GM04503 (cell line): ENCODE measurements at regions not wholly inside any gene's neighbourhood (a gene's known extent, or its start where the extent isn't known, plus 50 kb on each side); places are given as distances from the start of the nearest gene placed in this dataset.

Experiments used
- DNase-seq: peaks from one replicate; pipeline ENCODE4 v3.0.0-alpha.2; 2012; ENCODE audit warnings: low read depth

DNA sequence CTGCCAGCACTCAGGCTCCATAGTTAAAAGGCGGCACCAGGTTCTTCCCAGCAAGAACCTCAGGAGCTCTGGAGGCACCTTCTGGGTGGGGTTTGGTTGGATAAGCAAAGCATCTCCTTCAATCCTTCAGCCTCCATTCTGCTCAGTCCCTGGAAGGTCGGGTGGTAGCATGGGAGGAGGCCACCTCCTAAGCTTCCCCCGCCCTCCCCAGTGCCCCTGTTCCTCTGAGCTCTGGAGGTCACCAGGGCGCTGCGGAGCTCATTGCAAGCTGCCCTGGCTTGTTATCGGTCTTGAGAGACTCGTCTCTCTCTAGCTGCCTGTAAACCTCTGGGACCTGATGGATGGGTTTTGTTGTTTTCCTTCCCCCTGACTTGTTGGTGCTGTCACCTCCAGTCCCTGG is 124.8 kb downstream of the RPLP1 start:
- DNase-seq, result no peak

DNA sequence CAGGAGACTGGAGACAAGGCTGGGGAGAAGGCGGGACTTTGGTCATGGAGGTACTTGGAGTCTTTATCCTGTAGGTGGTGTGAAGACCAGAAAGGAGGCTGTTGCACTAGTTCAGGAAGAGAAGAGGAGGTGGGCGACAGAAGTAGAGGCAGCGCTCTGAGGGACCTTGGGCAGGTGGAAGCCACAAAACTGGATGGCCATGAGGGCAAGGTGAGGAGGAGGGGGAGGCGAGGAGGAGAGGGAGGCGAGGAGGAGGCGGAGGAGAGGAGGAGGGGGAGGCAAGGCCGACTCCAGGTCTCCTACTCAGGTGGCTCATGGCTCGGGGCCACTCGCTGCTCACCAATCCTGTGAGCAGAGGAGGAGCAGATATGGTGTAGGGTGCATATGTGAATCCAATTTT is 125.6 kb downstream of the RPLP1 start:
- no peak for DNase-seq

DNA sequence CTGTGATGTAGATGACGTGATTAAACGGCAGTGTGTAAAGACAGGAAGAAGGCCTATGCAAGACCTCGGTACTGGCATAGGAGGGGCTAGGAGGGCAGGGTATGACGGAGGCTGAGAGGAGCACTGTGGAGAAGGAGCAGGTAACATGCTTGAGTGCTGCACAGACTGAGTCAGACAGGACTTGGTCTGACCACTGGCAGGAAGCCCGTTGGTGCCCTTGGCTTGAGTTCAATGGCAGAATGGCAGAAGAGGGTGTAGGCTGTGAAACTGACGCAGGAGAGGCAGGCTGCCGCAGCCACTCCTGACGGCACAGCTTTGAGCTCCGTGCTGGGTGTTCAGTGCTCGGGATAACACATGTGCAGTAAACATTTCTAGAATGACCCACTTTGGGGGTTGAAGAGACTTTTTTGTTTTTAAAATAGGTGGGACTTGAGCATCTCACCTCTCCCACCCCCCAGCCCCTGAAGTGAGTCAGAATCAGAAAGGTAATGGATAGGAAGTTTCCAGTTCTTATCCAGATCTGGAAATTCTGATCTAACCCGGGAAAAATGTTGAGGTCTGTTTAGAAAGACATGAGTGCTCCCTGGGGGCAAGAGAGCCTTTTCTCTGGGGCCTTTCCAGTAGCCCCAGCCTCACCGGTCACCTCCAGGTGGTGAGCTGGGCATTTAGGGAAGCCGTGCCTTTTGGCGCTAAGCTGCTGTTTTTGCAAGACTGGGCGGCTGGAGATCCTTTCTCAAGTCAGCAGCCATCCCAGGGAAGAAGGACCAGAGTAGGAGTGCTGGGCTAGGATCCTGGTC is 126.4 kb downstream of the RPLP1 start:
- DNase-seq, result no peak

DNA sequence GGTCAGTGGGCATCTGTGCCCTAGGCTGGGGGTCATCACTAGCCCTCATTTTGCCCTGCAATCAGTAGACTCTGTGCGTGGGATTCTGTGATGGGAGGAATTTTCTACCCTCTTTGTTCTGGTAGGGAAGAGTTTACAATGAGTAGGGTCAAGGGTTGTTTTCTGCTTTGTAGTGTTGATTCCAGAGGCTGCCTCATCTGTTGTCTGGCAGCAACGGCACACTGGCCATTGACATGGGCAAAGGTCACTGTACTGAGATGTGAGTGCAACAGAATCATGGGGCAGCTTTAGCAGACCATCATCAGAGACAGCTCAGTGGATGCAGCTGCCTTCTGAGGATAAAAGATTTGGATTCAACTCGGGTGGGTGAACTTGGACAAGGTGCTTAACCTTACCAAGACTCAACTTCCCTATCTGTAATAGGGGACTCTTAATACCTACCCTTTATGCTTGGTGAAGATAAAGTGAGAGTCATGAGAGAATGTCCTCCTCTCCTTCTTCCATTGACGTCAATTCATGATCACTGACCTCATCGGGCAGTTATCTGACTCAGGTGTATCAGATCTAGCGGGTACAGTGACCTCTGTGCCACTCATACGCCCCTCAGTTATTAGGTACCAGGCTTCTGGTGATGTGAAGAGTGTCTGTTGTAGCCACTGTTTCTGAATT is 127.5 kb downstream of the RPLP1 start:
- DNase-seq, result no peak

DNA sequence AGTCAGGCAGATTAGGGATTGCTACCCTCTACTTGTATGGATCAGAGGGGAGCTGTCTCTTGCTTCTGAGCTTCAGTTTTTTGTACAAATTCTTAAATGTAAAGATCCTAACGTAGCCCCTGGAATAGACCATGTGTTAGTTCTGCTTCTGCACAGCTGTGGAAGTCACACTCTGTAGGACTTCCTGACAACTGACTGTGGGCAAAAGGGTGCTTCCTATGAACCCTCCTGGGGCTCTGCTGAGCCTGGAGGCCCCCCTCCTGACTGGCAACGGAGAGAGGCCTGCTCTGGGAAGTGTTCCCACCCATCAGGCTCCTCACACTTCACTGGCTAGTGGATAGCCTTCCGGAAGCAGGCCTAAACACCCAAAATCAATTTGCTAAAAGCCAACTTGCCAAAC is 131.0 kb downstream of the RPLP1 start:
- DNase-seq, result no peak

DNA sequence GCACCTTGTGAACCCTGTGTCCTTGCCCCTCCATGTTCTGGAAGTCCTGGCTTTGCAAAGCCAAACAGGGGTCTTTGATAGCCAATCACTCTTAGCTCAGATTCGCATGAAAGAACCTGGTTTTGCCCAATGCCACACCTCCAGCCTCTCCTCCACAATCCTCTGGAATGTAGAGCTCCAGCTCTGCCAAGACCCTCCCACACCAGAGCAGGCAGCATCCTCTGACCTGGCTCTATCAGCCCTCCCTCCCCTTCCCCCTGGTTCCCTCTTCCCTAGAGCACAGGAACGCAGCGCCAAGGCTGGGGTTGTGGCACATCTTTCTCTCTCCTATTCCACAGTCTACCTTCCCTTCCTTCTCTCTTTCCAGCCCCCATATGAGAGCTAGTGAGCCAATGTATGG is 133.3 kb downstream of the RPLP1 start:
- DNase-seq, result no peak

DNA sequence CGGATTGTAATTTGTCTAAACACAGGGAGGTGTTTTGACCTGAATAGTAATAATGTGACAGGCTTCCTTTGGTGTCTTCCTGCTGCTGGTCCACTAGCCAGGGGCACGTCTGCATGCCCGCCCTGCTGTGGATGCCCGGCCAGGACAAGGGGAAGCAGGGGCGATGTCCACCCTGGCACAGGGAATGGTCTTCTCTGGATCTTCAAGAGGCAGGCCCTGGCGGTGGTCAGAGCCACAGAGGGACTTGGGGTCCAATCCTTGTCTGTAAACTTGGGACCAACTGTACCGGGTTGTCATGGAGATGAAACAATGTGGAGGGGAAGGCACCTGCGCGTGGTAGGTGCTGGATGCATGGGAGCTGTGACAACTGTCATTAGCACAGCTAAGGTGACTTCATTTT is 134.1 kb downstream of the RPLP1 start:
- no peak for DNase-seq

DNA sequence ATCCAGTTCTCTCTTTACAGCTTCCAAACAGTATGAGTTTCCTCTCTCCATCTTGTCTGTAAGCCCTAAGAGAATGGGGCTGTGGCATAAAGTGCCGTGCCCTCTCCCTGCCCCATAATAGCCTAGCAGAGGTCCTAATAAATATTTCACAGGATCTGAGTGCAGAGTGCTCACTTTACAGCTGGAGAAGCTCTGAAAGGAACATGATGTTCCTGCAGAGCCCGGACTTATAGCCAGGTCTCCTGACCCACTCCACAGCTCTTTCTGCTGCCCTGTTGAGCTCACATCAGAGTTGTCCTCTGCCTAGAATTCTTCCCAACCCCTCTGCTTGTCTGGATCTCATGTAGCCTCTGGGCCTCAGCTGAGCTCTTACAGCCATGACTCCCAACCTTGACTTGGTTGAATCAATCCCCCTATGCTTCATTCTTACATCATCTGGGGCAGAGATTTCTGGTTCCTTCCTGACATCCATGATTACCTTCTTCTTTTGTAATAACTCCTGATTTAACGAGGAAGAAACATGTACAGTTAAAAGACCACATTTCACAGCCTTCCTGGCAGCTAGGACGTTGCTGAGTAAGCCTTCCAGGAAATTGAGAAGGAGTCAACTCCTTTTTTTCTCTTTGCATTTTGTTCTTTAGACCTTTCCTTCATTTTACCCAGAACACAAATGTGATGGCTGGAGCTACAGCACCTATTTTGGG is 135.3 kb downstream of the RPLP1 start:
- DNase-seq, result no peak

DNA sequence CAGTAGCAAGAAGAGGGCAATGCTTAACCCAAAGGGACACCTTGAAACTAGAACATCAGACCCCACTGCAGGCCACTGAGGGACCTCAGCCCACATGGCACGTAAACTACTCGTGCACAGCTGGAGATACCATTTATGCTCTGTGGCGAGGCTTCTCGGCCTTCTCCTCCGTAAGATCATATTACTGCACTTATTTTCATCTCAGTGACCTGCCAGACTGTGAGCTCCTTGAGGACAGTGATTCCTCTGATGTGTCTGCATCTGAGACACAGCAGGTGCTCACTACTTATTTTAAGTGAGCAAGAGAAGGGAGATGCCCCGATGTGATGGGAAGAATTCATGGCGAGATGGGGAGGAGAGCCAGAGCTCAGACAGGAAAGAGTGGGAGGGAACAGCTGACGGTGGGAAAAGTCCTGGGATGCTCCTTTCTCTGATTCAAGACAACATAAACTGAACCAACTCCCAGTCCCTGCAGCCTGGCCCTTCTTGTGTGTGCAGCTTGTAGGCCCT is 137.6 kb downstream of the RPLP1 start:
- DNase-seq, result no peak

DNA sequence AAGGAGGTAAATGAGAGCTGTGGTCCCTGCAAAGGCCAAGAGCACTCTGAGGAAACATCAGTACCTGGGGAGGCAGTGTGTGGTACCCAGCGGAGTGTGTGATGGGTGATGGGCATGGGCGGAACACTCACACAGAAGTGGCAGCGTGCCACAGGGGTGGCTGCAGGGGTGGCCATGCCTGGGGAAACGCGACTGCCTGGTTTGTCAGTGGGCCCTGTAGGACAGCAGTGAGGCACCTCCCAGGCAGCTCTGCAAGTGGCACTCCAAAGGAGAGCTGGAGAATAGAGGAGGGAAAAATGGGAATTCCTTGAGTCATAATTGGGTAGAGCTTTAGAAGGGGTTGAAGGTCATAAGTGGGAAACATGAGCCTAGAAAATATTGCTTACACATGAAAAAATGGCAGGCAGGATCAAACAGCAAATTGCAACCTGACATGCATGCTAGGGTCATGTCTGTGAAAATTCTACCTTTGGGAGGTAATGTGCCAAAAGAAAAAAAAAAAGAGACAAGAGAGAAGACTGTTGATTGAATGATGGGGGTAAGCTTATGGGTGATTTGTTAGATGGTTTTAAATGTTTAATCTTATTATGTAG is 138.4 kb downstream of the RPLP1 start:
- no peak for DNase-seq

DNA sequence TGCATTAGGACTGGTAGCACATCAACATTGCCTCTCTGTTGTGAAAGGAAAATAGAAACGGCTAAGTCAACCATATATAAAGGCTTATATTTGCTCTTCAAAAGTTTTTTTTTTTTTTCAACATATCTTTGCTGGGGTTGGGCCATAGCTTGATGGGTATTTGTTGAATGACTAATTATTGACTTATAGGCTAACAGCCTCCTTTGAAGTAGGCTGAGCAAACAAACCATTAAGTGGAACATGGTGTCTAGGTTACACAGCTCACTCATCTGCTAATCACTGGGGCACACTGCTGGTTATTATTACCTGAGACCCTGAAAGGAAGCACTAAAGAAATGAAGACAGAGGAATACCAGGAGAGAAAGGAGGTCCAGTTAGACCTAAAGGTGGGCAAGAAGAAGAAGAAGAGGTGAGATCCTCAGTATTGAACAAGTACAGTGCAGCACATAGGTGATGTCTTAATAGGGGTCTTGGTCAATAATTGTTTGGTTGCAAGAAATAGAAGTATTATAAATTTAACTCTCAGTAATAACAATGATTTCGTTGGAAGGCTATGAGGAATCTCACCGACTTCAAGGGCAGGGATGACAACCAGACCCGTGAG is 139.4 kb downstream of the RPLP1 start:
- no peak for DNase-seq

DNA sequence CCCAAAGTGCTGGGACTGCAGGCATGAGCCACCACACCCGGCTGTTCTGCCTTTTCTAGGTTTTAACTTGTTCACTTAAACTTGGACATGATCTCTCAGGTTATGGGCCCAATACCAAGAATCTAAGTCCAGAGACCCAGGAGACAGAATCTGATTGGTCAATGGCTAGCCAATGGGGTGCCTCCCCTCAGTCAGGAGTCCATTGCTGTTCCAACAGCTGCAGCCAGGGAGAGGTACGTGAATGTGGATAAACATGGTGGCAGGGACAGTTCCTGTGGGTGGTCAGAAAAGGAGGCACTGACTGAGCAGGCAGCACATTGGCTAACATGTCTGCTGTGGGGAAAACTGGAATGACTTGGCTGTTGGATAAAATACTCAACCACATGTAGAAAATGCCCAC is 140.3 kb downstream of the RPLP1 start:
- DNase-seq, result no peak

DNA sequence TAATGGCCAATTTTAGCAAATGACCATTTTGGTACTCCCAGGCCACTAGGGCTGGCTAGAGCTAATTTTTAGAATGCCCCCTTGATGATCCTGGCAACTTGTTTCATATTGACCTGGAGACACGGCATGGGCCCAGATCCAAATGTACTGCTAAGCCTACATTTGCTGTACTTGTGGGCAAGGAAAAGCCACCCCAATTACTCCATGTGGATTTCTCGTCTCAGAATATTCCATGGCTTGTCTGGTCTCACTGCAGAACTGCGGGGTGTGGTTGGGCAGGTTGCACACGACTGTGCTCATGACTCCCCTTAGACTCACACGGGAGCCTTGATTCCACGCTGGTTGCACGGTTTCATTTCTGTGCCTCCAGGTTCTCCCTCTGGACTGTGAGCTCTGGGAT is 140.9 kb downstream of the RPLP1 start:
- DNase-seq, result no peak

DNA sequence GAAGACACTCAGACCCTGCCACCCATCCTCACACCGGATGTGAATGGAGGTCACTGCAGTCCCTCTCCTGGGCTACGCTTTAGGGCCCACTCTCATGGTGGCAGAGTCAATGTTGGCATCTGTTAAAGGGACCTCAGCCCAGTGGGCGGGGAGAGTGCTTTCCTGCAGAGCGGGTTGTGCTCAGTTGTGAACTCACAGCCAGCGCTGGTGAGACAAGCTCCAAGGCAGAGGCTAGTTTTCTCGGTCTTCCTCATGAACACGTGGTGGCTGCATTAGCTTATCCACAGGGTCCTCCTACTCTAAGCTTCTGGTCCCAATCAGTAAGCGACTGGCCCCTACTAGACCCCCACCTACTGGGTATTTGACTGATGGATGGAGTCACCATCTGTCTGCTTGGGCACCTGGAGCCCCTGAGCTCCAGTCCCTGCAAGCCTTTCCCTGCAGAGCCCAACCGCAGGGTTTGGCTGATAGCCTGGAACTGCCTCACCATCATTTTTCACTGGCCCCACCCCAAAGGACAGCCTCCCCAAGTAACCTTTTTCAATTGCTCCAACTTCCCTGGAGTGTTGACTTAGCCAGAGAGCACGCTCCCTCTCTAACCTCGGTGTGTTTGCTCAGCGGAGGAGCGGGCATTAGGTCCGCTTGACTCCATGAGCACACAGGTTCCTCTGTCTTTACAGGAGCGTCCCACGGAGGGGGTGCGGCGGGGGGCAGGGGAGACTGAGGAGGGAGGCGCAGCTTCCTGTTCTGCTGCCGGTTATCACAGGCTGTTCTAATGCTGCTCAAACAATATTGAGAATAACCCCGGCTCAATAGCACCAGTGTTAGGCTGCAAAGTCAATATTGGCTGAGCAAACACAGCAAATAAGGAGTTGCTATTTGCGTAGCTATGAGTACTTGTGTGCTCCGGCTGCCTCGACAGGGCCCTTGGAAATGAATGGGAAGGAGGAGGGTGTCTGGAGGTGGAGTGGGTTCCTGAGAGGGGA is 141.7 kb downstream of the RPLP1 start:
- DNase-seq, result no peak

DNA sequence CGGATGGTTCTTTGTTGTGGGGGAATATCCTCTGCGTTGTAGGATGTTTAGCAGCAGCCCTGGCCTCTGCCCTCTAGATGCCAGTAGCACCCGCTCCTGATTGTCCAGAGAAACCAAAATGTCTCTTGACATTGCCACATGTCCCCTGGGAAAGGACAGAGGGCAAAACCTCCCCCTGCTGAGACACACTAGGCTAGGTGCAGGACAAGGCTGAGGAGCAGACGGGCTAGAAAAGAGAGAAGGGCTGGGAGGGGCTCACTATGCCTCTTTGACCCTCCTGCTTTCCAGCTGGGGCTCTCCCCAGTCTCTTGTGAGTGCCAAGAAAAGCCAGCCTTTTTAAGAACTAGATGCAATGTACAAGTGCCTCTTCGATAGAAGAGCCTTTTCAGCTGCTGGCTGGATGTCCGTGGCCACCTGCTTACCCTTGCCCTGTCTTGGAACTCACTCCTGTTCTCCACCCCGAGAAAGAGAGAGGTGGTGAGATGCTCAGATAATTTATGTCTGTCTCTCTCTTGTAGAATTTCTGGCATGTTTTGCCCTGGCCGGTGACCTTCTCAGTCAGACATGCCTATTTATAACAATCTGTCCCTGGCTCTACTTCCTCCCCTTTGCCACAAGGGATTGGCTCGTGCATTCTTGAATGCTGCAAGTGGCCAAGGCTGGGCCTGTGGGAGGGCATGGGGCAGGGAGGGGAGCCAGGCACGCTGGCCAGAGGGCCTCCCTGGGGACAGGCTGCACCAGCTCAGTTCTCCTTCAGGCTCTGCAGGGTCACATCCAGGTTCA is 142.6 kb downstream of the RPLP1 start:
- no peak for DNase-seq

DNA sequence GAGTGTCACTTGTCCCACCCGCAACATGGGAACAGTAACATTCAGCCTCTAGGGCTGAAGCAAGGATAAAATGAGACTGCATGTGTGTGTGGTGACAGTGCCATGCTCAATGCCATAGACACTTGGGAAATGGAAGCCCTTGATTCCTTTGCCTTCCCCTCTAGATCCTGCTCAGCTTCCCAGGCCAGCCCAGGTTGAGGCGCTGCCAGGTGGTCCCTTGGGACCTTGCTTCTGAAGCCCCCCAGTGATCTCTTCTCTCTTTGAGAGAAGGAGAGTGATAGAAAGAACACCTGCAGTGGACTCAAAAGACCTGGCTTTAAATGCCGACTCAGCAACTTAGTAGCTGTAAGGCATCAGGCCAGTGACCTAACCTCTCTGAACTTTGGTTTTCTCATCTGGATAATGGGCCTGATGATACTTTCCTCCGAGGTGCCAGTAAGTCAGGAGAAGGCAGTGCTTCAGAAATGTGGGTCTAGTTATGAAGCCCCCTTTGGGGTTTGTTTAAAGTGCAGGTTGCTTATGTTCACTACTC is 144.5 kb downstream of the RPLP1 start:
- no peak for DNase-seq

DNA sequence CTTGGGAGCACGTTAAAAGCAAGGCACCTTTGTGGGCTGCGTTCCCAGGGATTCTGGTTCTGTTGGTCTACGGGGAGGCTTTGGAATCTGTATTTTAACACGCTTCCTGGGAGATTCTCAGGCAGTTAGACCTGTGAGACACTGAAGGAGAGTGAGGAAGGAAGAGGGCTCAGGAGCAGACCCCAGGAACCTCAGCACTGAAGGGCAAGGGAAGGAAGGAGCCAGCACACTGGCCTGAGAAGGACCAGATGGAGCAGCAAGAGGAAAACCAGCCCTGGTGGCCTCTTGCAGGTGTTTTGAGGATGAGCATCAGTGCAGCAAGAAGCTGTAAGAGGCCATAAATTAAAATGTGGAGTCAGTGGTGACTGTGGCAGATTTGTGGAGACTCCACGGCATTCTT is 146.7 kb downstream of the RPLP1 start:
- no peak for DNase-seq

DNA sequence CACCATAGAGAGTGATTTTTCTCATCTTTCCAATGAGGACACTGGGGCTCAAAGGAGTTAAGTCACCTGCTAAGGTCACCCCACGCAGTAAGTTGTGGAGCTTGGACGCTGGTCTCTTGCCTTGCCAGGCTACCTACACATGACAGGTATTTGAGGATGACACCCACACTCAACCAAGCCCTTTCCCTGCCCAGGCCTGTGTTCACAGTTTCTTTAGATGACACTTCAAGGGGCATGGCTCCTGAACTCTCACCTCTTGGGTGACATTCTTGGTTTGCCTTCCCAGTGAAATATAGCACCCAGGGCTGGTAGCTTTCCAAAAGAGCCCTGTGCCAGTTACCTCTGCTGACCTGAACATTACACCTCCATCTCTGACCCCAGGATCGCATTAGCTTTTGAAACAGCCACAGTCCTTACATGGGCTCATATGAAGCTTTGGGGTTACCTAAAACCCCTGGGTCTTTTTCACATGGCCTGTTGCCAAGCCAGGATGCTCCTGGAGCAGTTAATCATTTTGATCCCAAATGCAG is 148.0 kb downstream of the RPLP1 start:
- DNase-seq, result no peak

DNA sequence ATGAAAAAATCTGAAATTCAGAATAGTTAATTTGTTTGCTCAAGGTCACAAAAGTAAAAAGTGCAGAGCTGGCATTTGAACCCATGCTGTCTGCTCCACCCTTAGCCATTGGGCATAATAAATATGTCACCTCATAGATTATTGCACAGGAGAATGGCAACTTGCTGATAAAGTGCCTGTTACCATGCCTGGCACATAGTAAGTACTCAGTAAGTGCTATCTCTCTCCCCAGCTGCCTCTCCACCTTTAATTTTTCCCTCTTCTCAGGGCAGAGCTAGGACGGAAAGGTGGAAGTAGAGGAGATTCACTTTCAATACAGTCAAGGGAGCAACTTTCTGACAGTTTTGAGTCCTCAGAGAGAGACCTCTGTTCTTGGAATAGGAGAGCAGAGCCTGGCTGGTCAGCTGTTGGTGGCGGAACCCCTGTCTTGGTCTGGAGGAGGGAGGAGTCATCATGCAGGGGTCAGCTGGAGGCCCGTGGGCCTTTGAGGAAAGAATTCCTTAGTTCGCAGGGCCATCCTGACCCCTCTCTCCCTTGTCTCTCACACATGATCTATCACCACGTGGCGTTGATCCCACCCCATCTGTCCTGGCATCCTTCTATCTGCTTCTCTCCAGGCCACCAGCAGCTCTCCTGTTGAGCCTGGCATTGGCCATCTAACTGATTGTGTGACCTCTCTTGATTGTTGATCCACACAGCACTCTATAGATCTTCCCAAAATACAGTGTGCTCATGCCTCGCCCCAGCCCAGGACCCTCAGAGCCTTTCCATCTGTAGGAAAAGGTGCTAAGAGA is 149.3 kb downstream of the RPLP1 start:
- DNase-seq, result no peak
